Hematopoietic multipotent progenitor cell treated with erythropoietin and hydrocortisone succinate and interleukin-3 and kit ligand, for 8 days (in vitro differentiated cells): ENCODE measurements at regions not wholly inside any gene's neighbourhood (a gene's known extent, or its start where the extent isn't known, plus 50 kb on each side); places are given as distances from the start of the nearest gene placed in this dataset.

Experiments
- DNase-seq: peaks from one replicate; pipeline ENCODE4 v3.0.0-alpha.2; 2015

GRCh38 chr6:81857812-81858211, 105.3 kb upstream of the TENT5A start:
- no peak for DNase-seq

- no peak for DNase-seq
Measured at GRCh38 chr6:81856872-81857271, 104.4 kb upstream of the TENT5A start.

DNA sequence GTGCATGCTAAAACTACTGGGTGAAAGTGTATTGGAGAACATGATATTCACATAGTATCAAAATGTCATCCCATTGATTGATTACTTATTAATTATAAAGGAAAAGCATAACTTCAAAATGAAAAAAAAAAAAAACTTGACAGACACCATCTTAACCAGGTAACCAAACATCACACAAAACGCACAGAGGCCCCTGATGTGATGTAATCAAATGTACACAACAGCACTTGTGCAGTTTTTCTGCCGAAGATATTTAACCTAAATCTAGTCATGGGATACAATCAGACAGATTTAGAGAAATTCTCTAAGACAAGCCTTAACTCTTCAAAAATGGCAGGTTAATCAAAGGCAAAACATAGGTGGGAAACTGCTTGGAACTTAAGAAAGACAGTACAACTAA, 102.0 kb upstream of the TENT5A start:
- DNase-seq, result no peak

DNA sequence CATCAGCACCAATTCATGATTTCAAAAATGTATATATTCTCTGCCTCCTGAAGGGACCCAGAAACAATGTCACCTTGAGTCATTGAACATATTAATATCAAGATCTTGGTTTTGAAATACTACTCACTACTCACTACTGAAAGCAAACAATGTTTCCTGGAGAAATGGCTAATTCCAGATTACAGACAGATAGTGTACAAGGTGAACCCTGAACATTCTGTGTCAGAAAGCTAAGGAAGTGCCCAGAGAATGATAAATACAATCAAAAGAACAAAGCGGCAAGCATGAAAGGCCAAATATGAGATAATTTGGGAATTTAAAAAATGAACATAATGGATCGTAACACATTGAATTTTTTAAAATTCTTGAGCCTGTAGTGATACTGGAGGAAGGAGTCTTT, 101.5 kb upstream of the TENT5A start:
- no peak for DNase-seq

GRCh38 chr6:81849248-81849647, 96.8 kb upstream of the TENT5A start:
- no peak for DNase-seq

DNA sequence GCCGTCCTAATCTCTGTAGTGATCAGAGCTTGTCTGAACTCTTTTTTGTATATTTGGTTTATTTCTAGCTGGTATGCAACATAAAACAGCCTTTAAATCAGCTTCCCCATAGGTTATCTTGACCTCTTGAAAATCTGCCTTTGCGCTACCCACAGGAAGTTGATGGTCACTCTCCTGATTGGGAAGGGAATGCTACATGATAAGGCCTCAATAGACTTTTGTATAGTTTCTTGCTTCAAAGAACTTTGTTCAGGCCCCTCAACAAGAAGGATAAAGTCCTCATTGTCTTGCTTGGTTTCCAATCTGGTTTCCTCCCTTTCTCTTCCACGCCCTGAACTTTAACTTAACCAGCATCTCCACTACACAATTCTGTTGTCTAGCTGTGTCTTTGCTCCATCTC, 95.4 kb upstream of the TENT5A start:
- no peak for DNase-seq

DNA sequence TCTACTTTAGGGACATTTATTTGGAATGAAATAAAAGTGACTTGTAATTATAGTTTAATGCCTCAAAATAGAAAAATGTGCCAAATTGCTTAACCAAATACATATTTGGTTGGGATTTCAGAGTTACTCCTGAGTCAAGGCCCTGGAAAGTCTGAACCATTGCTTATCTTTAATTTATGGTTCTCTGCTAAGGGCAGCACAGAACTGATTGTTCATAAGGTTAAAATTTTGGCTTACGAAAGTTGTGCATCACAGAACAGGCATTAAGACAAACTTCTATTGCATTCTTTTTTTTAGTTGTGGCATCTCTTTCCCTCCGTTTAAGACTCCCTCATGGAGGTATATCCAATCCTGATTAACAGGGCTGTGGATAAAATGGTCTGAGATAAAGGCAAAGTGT, 92.2 kb upstream of the TENT5A start:
- no peak for DNase-seq

DNA sequence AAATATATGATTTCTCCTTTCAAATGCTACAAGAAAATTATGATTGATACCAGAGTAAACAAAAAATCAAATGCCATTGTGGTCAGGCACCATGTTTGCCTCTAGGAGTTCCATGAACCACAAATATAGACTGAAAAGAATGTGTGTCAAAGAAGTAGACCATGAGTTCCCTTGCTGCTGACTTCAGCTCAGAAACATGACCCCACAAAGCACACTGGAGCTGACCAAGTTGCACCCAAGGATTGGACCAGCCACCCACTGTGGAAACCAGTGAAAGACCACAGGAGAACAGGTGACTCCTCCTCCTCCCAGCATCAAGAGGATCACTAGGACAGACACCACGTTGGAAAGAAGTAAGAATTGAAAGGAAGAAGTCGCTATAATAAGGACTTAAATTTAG, 90.8 kb upstream of the TENT5A start:
- DNase-seq, result no peak

DNA sequence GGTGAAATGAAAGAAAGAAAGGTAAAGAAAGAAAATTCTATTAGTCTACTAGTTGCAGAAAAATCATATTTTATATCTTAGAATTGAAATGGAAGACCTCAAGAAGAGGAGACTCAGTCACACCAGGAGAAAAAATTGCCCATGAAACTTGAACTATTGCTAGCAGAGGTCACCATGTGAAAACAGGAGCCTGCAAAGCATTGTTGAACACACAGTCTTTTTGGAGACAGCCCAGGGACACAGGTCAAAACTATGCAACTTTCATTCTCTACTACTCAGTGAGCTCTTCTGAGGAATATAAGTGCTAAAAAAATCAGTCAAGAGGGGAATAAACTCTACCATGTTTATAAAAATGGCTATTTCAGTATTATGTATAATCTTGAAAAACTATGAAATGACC, 89.8 kb upstream of the TENT5A start:
- no peak for DNase-seq

GRCh38 chr6:81838724-81839426, 86.4 kb upstream of the TENT5A start:
- no peak for DNase-seq

GRCh38 chr6:81838031-81838430, 85.5 kb upstream of the TENT5A start:
- DNase-seq, result no peak

DNA sequence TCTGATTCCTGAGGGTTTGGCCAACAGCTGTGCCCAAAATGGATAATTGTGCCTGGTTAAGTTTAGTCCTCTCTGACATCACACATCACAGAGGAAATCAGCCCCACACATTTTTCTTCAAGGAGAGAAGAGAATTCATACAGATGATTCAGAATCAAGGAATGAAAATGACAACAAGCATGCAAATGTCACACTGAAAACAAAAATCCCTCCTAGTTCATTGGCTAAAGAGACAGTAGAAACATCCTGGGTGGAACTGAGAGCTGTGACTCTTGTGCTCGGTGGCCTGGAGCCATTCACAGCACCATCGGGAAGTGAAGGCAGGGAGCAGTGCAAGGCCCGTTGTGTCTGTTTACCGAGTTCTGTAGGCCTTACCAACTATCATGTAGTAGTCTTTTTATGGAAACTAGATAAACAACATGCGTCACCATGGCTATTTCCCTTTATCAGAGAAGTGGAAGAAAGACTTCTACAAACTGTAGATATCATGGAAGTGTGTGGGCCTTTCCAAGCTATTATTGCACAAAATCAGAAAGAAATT, 81.7 kb upstream of the TENT5A start:
- no peak for DNase-seq

- DNase-seq, result no peak
Measured at GRCh38 chr6:81832304-81832703, 79.8 kb upstream of the TENT5A start.

DNA sequence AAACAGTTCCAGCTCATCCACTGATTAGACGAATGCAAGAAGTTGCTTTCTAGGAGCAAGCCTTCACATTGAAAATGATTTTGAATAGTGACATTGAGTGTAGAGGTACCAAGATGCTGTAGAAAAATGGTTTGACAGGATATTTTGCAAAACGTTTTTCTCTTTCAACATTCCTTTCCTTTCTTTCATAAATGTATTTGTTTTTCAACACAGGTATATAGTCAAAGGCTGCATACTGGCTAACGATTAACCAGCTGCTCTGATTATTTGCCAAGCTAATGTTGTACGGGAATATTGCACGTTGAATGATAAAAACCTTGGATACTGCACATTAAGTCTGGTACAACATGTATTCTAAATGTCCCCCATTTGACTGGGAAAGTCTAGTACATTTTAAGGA, 78.8 kb upstream of the TENT5A start:
- DNase-seq, result no peak

GRCh38 chr6:81826784-81827183, 74.3 kb upstream of the TENT5A start:
- no peak for DNase-seq

GRCh38 chr6:81822568-81822967, 70.1 kb upstream of the TENT5A start:
- DNase-seq, result no peak

- no peak for DNase-seq
Measured at GRCh38 chr6:81821449-81821848, 69.0 kb upstream of the TENT5A start.

DNA sequence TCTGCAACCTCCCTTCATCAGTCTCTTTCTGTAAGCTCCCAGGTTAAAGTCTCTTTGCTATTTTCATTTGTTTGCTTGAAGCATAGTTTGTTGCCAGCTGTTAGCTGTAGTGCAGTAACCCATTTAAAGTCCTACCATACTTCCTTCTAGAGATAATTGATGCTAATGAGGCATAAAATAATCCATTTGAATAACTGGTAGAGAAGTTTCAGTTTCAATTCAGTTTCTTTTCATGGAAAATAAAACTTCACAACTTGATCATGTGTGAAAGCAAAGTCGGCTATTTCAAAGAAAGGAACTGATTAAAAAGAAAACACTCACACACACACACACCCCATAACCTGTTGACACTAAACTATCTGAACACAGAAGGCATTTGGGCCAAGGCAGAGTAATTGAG, 68.5 kb upstream of the TENT5A start:
- no peak for DNase-seq

DNA sequence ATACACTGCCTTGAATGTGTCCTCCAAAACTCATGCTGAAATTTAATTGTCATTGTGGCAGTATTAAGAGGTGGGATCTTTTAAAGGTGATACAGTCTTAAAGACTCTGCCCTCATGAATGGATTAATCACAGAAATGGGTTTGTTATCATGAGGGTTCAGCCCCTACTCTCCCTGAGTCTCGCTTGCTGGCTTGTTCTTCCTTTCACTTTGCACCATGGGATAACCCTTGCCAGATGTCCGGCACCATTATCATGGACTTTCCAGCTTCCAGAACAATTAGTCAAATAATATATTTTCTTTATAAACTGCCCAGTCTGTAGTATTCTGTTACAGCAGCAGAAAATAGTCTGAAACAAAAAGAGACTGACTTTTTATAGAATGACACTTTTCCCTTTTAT, 67.9 kb upstream of the TENT5A start:
- DNase-seq, result no peak

DNA sequence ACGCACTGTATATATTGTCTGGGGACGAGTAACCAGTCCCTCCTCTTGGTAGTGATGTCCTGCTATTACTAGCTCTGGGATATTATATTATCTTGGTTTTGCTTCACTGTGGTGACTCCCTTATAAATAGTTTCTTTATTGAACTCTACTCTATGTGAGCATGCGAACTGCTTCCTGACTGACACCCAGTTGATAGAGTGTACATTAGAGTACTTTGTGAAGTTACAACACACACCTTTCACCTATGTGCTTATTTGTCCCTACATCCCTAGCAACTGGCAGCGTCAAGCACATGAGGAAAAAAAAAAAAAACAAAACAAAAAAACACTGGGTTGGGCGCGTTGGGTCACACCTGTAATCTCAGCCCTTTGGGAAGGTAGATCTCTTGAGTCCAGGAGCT, 67.3 kb upstream of the TENT5A start:
- no peak for DNase-seq

DNA sequence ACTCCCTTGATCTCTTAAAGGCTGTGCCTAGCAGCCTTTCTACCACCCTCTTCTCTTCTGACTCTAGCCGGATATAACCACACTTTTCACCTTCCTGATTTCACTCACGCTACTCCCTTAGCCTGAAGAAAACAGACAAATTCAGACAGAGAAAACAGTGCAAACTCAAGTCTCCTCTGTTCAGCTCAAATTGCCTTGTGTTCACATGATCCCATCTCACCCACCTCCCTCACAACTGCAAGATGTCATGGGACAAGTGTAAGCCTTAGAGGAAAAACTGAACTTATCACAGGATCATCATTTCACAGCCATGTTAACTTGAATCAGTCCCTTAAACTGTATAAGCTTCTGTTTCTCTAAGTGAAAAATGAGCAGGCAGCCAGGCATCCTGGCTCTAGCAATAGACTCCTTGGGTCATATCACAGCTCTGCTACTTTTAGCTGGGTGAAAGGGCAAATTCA, 66.5 kb upstream of the TENT5A start:
- no peak for DNase-seq

DNA sequence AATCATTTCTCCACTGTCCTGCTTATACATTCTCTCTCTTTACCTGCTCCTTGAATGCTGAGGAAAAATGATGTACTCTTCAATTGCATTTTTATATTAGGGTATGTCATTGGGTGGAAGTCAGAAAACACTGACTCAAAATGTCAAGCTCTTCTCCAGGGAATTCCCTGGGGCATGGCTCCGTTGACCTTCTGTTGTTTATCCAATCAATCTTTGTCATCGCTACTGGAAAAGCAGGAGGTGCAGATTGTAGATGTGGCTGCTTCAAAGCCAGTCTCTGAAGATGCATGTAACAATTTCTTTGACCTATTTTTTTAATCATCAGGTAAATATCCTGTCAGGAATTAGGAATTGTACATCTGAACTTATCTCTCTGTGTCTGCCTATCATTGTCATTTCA, 63.9 kb upstream of the TENT5A start:
- no peak for DNase-seq

DNA sequence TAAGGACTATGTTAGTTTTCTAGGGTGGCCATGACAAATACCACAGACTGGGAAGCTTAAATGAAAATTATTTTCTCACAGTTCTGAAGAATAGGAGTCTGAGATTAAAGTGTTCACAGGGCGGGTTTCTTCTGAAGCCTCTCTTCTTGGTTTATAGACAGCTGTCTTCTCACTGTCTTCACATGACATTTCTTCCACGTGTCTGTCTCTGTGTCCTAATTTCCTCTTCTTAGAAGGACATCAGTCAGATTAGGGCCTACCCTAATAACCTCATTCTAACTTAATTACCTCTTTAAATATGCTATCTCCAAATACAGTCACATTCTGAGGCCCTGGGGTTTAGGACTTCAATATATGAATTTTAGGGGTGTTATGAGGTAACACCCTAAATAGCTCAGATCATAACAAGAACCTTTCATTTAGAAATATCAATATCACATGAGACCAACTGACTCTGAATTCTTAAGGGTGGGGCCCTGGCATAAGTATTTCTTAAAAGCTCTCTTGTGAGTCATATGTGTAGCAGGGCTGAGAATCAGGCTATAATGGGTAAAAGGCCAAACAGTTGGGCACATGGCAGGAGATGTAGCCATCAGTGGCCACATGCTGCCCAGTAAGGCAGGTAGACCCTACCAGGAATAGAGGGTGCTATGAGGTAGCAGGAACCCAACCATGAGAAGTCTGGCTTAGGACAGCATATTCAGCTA, 62.0 kb upstream of the TENT5A start:
- DNase-seq, result no peak

- DNase-seq, result no peak
Measured at GRCh38 chr6:81813305-81813704, 60.8 kb upstream of the TENT5A start.

DNA sequence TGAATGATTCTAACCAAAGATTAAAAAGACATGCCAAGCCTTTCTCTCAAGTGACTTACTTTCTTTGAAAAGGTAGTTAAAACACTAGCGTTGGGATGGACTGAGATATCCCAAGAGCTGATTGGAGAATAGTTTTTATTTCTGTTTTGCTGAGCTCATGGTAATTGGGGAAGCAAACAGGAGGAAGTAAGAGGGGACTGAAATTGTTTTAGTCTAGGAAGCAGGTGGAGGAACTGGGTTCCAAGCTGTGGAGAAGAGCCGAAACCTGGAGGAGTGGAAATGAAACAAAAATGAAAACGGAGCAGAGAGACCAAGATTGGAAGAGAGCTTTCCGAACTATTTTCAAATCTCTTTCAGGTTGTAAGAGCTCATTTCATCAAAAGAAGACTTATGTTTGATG, 59.9 kb upstream of the TENT5A start:
- DNase-seq, result no peak
